B cell (primary cell): ENCODE measurements at regions not wholly inside any gene's neighbourhood (a gene's known extent, or its start where the extent isn't known, plus 50 kb on each side); places are given as distances from the start of the nearest gene placed in this dataset.

Experiments
- EZH2 ChIP-seq: IDR thresholded peaks from 2 replicates; pipeline ENCODE4 v1.6.1; 2012; ENCODE audit warnings: borderline replicate concordance, low read depth, mild to moderate bottlenecking, moderate library complexity, low read length; ENCODE audit not compliant: insufficient read depth, poor library complexity, severe bottlenecking
- TF ChIP-seq, protein P1 (sequence below): fragments of 200-600 bp; IDR thresholded peaks from one replicate; pipeline ENCODE4 v1.8.0; 2022; ENCODE audit warnings: antibody characterized with exemption, mild to moderate bottlenecking

DNA sequence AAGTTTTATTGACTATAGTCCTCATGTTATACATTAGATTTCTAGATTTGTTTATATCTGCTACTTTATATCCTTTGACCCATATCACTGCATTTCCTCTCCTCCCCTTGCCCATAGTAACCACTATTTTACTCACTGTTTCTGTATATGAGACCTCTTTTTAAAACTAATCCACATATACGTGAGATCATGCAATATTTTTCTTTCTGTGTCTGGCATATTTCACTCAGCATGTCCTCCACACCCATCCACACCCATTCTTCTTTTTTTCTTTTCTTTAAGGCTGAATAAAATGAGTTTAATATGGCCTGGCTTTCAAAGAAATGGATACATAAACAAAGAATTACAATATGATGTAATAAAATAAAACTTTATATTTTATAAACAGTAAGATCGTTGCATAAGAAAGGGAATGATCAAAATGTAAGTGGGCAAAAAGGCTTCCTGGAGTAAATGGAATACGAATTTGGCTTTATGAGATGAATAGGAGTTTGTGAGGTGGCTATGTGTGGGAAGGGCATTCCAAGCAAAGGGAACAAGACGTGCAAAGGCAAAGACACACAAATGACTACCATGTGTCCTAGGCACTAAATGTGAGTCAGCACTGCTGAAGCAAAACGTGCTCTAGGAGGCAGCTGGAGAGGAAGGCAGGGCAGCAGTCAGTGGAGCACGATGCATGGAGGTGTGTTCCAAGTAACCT is 53.2 kb upstream of the HIF1A start:
- TF ChIP-seq EZH2, result no peak
- TF ChIP-seq, protein P1, sequence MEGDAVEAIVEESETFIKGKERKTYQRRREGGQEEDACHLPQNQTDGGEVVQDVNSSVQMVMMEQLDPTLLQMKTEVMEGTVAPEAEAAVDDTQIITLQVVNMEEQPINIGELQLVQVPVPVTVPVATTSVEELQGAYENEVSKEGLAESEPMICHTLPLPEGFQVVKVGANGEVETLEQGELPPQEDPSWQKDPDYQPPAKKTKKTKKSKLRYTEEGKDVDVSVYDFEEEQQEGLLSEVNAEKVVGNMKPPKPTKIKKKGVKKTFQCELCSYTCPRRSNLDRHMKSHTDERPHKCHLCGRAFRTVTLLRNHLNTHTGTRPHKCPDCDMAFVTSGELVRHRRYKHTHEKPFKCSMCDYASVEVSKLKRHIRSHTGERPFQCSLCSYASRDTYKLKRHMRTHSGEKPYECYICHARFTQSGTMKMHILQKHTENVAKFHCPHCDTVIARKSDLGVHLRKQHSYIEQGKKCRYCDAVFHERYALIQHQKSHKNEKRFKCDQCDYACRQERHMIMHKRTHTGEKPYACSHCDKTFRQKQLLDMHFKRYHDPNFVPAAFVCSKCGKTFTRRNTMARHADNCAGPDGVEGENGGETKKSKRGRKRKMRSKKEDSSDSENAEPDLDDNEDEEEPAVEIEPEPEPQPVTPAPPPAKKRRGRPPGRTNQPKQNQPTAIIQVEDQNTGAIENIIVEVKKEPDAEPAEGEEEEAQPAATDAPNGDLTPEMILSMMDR, result no peak
